HG03469 (cell line): ENCODE measurements at regions not wholly inside any gene's neighbourhood (a gene's known extent, or its start where the extent isn't known, plus 50 kb on each side); places are given as distances from the start of the nearest gene placed in this dataset.
"Not testable (repeated sequence)": the region's sequence is repeated elsewhere in the genome, so short reads cannot be mapped to it uniquely, and the experiment has no call there.

ENCODE experiments used
- ATAC-seq: cut with Tn5 transposase; IDR thresholded peaks from one replicate; pipeline ENCODE4 v1.9.1; 2021; ENCODE audit warnings: mild to moderate bottlenecking, moderate library complexity, moderate number of reproducible peaks; ENCODE audit not compliant: unreplicated experiment

DNA sequence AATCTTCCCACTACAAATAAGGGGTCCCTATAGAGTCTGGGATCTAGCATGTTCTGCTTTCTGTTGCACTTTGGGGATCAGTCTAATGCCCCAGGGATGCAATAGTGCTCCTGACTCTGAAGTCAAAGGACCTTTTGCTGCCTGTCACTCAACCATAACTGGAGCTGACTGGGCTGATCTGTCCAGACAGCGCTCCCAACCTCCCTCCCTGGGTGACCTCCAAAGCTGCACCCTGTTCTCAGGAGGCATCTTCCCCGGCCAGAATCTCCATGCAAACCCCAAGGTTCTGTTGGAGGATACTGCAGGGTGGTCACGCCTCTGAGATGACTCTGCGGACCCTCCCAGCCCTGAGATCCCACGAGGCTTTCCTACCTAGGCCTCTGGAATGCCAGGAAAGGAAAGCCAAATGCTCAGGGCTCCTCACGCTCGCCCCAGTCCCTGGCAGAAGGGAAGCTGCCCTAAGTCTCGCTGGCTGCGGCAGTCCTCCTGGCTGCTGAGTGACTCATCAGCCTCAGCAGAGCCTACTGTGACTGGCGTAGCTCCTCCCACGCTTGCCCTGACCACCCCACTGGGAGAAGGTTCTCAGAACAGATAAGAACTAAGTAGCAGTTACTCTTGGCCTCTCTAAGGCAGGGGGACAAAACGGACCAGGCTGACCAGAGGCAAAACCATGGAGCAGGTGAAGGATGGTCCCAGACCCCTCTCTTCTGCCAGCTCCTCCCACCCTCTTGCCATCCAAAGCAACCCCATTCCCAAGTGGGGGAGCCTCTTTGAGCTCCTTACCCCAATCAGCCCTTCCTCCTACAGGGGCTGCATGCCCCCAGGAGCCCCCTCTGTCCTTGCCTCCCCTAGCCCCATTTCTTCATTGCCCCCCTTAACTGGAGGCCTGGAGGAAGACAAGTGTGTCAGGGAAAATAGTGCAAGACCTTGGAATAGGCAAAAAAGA lies 124.1 kb upstream of the TNRC6C start:
- ATAC-seq: no peak

DNA sequence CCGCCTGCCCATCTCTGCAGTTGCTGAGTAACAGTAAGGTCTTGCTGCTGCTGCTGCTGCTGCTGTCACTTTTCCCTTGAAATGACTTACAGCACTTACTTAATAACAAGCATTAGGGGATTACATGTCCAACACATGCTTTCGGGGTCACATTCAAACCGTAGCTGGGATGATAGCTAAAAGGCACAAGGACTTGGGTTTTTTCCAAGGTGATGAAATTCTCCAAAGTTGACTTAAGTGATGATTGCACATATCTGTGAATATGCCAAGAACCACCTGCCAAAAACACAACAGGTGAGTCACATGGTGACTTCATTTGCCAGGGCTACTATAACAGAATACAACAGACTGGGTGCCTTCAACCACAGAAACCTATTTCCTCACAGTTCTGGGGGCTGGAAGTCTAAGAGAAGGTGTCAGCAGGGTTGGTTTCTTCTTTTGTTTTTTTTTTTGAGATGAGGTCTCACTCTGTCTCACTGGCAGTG lies 121.9 kb upstream of the TNRC6C start:
- ATAC-seq: no peak

DNA sequence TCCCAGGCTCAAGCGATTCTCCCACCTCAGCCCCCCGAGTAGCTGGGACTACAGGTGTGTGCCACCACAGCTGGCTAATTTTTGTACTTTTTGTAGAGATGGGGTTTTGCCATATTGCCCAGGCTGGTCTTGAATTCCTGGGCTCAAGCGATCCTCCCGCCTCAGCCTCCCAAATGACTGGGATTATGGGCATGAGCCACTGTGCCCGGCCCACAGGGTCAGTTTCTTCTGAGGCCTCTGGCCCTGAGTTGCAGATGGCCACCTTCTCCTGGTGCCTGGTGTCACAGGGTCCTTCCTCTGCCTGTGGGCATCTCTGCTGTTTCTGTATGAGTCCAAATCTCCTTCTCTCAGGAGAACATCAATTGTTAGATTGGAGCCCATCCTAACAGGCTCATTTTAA lies 121.4 kb upstream of the TNRC6C start:
- ATAC-seq: not testable (repeated sequence)

DNA sequence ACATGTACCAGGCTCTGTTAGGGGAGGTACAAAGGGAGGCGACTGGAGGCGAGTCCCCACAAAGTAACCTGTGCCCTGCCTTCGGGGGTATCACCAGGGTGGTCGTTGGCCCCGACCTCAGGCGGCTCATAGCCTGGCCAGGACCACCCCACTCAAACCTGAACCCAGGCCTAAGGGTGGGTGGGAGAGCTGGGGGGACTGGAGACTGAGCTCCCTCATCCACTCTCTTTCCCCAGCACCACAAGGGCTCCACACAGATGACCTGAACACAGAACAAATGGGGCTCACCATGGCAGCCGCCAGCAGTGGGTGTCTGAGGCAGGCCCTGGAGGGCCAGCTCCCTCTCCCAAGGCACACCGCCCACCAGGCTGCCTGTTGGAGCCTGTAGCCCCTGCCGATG lies 120.6 kb upstream of the TNRC6C start:
- no peak for ATAC-seq

DNA sequence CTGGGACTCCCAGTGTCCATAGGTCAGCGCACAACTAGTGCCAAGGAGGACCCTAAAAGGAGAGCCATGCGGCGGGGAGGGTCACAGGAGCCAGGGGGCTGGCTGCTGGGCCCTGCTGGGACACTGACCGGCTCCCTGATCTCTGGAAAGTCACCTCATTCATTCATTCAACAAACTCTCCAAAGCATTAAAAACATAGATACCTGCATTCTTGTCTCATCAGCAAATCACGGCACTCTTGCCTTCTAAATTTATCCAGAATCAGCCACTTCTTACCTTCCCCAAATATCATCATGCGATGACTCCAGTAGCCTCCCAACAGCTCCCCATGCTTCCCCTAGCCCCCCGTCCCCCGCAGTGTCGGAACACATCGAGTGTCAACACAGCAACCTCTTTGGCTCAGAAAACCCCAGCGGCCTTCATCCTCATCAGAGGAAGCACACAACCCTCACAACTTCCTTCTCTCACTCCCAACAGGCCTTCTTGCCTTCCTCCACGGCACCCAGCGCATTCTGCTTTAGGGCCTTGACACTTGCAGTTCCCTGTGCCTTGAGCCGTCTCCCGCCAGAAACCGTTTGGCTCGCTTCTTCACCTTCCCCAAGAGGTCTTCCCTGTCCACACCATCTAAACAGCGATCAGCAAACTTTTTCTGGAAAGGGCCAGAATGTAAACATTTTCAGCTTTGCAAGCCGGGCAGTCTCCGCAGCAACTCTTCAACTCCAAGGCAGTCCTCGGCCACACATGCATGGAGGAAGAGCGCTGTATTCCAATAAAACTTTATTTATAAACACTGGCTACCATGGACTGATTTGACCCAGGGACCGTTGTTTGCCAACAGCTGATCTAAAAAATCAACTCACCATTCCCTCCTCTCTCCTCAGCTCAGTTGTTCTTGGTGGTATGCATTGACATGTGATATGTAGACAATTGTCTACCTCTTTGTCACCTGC lies 119.5 kb upstream of the TNRC6C start:
- ATAC-seq: no peak

DNA sequence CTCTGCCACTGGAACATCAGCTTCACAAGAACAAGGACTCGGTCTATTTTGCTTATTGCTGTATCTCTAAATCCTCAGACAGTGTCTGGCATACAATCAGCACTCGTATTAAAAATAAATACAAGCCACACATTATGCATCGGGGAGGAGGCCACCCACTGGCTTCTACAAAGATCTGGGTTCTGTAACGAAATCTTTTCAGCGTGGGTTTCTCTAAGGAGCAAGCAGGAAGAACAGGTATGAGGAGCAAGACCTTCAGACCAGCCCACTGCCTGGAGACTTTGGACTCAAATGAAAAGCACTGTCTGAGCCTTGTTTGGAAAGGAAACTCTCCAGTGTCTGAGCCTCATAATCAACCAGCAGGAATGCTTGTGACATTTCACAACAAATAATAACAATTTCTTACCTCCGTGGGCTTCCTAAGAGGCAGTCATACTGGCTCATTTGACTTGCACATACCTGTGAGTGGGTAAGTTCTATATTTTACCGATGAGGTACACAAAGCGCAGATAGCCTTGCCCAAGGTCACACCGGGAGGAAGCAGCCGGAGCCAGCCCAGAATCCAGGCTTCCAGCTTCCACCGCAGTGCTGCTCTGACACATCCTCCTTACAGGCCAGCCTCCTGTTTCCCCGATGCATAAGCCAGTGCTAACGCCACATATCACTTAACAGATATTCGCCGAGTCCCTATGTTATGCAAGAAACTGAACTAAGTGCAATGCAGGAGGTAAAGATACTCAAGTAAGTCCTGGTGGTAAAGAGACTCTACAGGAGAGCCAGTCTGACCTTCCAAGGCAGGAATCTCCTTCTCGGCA lies 118.6 kb upstream of the TNRC6C start:
- no peak for ATAC-seq

DNA sequence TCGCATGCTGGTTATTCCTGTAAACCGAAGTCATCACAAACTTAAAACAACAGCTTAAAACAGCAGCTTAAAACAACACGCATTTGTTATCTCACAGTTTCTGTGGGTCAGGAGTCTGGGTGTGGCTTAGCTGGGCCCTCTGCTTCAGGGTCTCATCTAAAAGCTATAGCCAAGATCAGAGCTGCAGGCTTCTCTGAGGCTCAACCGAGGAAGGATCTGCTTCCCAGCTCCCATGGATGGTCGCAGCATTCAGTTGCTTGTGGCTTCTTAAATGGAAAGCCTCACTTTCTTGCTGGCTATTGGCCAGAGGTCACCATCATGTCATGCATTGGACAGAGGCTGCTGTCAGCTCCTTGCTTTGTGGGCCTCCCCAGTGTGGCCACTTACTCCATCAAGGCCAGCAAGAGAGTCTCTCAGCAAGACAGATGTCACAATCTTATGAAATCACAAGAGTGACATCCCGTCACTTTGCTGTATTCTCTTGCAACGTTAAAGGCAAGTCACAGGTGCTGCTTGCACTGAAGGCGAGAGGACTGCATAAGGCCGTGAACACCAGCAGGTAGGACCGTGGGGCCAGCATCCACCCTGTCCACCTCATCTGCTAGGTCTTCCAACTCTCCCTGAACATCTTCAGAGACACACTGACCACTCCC lies 117.9 kb upstream of the TNRC6C start:
- no peak for ATAC-seq

DNA sequence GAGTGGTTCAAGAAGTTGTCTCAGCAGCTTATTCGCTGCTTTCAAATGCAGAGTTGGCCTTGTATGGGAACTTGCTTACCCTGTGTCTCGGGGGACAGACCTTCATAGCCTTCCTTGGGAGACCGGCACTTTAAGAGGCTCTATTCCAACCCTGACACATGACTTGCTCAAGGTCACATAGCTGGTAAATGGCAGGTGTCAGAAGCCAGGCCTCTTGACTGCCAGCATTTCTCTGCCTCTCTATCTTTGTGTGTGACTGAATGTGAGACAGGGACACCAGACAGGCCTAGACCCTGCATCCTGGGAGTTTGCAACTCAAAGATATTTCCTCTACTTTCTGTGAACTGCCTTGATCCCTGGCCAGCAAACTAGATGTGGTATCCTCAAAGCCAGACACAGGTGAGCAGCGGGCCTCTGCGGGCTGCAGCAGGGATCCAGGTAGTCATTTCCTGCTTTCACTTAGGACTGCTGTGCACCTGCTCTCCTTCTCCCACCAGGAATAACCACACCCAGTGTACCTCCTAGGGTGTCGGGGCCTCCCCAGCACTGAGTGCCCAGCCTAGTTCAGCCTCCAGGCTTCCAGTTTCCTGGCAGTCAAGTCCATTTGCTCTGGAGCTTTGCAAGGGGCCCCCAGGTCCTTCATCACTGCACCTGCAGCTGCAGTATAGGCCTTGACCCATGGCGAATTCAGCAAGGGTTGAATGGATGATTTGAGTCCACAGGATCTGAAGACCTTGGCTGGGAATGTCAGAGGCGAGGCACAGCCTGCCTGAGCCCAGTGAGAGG lies 116.6 kb upstream of the TNRC6C start:
- ATAC-seq: no peak

DNA sequence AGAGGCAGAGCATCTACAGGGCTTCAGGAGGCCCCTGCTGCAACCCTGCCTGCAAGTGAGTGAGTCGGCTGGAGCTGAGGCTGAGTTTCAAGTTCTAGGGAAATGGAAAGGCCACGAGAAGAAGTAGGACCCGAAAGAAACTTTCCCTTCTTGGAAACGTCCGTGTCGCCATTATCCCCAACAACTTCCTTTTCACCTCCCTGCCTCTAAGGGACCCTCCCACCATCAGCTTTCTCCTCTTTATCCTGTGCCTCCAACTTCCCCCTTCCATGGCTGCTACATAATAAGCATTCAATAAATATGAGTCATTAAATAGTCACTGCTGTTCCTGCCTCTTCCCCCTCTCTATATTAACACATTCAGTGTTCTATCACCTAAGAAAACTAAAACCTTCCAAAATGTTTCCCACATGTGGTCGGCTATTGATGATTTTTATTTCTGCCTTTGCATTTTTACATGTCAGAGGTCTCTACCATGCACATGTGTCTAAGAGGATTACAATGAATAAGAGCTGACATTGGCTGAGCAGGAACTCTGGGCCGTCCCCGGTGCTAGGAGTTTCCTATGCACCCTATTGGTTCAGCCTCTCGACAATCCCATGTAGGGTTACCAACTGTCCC lies 115.9 kb upstream of the TNRC6C start:
- ATAC-seq: no peak

DNA sequence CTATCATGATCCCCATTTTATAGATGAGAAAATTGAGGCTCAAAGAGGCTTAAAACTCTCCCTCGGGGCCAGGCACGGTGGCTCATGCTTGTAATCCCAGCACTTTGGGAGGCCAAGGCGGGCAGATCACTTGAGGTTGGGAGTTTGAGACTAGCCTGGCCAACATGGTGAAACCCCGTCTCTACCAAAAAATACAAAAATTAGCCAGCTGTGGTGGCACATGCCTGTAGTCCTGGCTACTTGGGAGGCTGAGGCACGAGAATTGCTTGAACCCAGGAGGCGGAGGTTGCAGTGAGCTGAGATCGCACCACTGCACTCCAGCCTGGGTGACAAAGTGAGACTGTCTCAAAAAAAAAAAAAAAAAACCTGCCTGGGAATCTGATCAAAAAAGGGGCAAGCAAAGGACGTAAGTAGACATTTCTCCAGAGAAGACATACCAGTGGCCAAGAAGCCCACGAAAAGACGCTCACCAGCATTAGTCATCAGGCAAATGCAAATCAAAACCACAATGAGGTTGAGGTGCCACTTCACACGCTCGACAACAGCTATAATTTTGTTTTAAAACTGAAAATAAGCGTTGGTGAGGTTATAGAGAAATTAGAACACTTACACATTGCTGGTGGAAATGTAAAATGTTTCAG lies 115.1 kb upstream of the TNRC6C start:
- ATAC-seq: not testable (repeated sequence)

DNA sequence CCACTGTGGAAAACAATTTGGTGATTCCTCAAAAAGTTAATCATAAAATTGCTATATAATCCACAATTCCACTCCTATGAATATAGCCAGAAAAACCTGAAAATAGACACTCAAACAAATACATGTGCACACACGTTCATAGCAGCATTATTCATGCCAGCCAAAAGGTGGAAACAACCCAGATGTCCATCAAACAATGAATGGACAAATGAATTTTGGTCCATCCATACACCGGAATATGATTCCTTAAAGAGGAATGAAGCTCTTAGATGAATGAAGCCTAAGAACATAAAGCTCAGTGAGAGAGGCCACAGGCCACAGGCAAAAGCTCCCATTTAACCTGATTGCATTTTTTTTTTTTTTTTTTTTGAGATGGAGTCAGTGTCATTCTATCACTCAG lies 114.6 kb upstream of the TNRC6C start:
- no peak for ATAC-seq

DNA sequence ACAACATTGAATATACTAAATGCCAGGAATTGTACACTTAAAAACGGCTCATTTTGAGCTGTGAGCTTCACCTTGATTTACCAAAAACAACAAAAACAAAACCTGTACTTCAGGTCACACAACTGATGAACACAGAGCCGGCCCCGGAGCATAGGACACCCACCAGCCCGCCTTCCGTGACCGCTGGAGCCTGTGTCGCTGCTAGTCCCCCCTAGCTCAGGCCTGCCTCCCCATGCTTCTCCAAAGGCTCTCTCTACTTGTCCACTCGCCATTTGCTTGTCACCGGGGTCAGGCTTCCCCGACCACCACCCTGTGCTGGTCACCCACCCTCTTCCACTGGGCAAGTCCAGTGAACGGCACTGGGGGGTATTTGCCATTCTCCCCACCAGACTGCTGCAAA lies 113.8 kb upstream of the TNRC6C start:
- no peak for ATAC-seq

DNA sequence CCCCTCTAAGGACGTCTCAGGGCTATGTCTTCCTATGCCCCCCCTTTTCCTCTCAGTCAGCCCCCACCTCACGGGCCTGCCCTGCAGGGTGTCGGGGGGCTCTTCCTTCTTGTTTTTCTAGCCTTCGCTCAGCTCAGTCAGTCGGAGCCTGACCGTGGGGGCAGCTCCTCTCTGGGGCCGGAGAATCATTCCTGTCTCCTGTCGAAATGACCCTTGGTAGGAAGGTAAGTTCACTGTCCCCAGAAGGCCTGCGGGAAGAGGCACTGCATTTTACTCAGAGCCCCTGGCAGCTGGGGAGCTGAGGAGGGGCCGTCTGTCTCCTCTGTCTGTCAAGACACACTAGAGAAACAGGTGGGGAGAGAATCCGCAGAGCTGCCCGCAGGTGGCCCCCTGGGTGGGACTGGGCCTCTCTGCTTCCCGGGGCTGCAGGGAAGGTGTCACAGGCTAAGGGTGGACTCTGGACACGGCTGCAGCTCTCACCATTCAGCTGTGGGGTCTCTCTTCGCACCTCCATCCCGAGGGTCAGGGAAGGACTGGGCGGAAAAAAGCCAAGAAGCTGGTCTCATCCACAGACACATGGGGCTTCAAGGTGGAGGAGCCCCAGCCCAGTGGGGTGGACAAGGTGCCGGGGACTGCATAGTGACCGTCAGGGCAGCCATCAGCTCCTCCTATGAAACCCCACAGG lies 112.8 kb upstream of the TNRC6C start:
- no peak for ATAC-seq

DNA sequence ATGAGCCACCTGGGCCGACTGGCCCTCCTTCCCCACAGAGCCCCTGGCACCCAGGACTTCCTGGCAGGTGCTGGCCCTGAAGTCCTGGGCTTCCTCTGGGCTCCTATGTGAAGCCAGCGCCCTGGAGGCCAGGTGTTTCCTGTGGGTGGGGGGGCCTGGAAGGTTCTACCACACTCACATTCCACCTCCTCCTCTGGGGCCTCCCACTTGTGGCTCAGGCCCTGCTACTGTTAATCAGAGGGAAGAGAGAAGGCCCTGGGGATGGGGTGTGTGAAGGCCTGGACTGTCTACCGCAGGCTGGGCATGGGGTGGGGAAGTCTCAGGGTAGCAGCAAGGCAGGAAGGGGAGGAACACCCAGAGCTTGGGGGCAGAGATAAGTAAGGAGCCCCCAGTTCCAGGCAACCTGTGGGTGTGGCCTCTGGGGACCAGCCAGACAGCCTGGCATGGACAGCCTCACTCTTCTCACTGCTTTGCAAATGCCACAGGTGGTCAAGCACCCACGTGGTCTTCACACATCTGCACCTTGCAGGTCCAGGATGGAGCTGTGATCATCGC lies 111.9 kb upstream of the TNRC6C start:
- ATAC-seq: no peak

DNA sequence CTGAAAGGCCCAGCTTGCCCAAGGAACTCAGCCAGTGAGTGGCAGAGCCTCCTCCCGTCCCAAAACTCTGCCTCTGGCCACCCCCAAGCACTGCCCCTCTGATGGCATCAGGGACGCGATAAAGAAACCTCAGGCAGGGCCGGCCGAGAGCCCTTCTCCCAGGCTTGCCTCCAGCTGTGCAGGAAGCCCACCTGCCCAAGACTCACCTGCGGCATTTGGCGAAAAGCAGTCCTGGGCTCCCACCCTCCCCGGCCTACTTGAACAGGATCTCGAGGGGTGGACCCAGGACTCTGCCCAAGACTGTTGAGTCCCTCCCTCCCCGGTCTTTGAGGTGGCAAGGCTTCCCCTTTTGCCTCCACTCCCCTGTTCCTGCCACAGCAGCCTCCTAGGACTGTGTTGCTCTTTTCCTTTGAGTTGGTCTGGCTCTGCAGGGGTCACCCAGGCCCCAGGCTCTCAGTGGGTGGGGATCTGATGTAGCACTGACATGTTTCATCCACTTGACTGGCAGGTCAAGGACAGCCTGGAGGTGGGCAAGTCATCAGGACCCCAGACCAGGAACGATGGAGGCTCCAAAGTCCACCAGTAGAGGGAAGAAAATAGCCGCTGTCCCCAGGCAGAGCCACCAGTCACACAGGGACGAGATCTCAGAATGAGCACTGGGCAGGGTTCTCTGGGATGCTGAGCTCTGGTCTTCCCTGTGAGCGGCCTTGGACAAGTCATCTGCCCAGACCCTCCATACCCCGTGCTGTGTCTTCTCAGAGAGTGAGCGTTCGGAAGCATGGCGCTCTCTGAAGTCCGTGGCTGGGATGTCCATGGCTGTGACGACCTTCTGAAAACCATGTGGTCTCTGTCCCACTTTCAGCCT lies 111.0 kb upstream of the TNRC6C start:
- ATAC-seq: no peak

DNA sequence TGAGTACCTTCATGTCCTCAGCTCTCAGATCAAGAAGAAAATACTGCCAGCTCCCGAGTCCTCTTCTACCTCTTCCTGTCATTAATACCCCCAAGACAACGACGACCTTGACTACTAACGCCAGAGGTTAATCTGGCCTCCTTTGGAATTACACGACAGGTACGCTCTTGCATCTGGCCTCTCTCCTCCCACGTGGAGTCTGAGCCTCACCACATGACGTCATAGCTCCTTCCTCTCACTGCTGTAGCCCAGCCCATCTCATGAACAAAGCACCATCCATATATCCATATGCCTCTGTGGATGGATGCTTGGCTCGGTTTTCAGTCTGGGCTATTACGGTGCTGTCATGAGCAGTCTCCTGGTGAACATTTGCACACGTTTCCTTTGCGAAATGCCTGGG lies 110.2 kb upstream of the TNRC6C start:
- ATAC-seq: no peak

DNA sequence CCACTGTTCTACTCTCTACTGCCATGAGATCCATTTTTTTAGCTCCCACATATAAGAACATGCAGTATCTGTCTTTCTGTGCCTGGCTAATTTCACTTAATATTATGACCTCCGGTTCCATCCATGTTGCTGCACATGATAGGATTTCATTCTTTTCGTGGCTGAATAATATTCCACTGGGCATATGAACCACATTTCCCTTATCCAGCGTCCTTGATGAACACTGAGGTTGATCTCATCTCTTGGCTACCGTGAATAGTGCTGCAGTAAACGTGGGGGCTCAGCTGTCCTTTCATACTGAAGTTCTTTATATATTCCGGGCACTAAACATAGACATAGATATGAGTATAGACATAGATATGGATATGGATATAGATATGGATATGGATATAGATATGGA lies 109.3 kb upstream of the TNRC6C start:
- no peak for ATAC-seq
